Keratinocyte (primary cell): ENCODE measurements at regions not wholly inside any gene's neighbourhood (a gene's known extent, or its start where the extent isn't known, plus 50 kb on each side); places are given as distances from the start of the nearest gene placed in this dataset.

ENCODE experiments used
- DNase-seq: peaks from one replicate; pipeline ENCODE4 v3.0.0-alpha.2; 2011; ENCODE audit warnings: low read depth, missing footprints, low spot score
- FAIRE-seq: peaks from 2 replicates; lab custom pipeline; 2011; peaks lifted over from hg19 to GRCh38; lab: Jason Lieb, UNC
- H2AFZ ChIP-seq: 2 replicates; pipeline ENCODE4 v1.6.0; 2012; ENCODE audit warnings: low read length, control low read depth, inconsistent platforms; ENCODE audit not compliant: control insufficient read depth
- H3K27ac ChIP-seq: 2 replicates; pipeline ENCODE4 v1.5.1; 2011; ENCODE audit warnings: low read length; ENCODE audit not compliant: control insufficient read depth, insufficient read depth
- H3K27me3 ChIP-seq: 3 replicates; pipeline ENCODE4 v1.6.0; 2011; ENCODE audit warnings: low read length; ENCODE audit not compliant: control insufficient read depth, insufficient read depth; ENCODE audit errors: extremely low read depth
- H3K36me3 ChIP-seq, 2 experiments: 2 replicates in 1 of 2; 3 replicates in 1 of 2; pipeline ENCODE4 v1.5.1; 2011; ENCODE audit warnings: low read length in 2 of 2, mild to moderate bottlenecking in 1 of 2; ENCODE audit not compliant: control insufficient read depth in 2 of 2, insufficient read depth in 2 of 2; ENCODE audit errors: extremely low read depth in 1 of 2
- H3K4me1 ChIP-seq: 3 replicates; pipeline ENCODE4 v1.5.1; 2011; ENCODE audit warnings: low read length; ENCODE audit not compliant: control insufficient read depth, insufficient read depth; ENCODE audit errors: extremely low read depth
- H3K4me2 ChIP-seq: 3 replicates; pipeline ENCODE4 v1.6.0; 2011; ENCODE audit warnings: low read depth, low read length; ENCODE audit not compliant: control insufficient read depth, insufficient read depth; ENCODE audit errors: extremely low read depth
- H3K4me3 ChIP-seq, 3 experiments: fragments of 200-600 bp in 1 of 3; sonication (generic) in 1 of 3; 2 replicates in 2 of 3; 3 replicates in 1 of 3; pipeline ENCODE4 v1.5.1; 2011 to 2016; ENCODE audit warnings: low read length in 3 of 3, mild to moderate bottlenecking in 3 of 3, control low read depth in 2 of 3, inconsistent platforms in 1 of 3, low read depth in 1 of 3, mixed read lengths in 1 of 3, mixed run types in 1 of 3, moderate library complexity in 1 of 3; ENCODE audit not compliant: control insufficient read depth in 2 of 3, insufficient read depth in 2 of 3; ENCODE audit errors: extremely low read depth in 1 of 3
- H3K79me2 ChIP-seq: 2 replicates; pipeline ENCODE4 v1.6.0; 2012; ENCODE audit warnings: low read length; ENCODE audit not compliant: control insufficient read depth, insufficient read depth
- H3K9ac ChIP-seq: 3 replicates; pipeline ENCODE4 v1.6.0; 2011; ENCODE audit warnings: low read length; ENCODE audit not compliant: control insufficient read depth, insufficient read depth; ENCODE audit errors: extremely low read depth
- H3K9me1 ChIP-seq: 3 replicates; pipeline ENCODE4 v1.6.0; 2011; ENCODE audit warnings: low read length; ENCODE audit not compliant: control insufficient read depth, insufficient read depth; ENCODE audit errors: extremely low read depth
- H3K9me3 ChIP-seq: 2 replicates; pipeline ENCODE4 v1.5.1; 2012; ENCODE audit warnings: low read depth, low read length; ENCODE audit not compliant: control insufficient read depth
- H4K20me1 ChIP-seq: 3 replicates; pipeline ENCODE4 v1.6.0; 2011; ENCODE audit warnings: low read length; ENCODE audit not compliant: control insufficient read depth, insufficient read depth; ENCODE audit errors: extremely low read depth
- CTCF ChIP-seq, 3 experiments: IDR thresholded peaks in 1 of 3; conservative IDR thresholded peaks in 1 of 3; optimal IDR thresholded peaks in 1 of 3; 2 replicates in 2 of 3; 3 replicates in 1 of 3; pipeline versions ENCODE3 to v1.5.1; 2011; ENCODE audit warnings: low read length in 3 of 3, mild to moderate bottlenecking in 3 of 3, moderate library complexity in 2 of 3, control low read depth in 1 of 3, inconsistent platforms in 1 of 3; ENCODE audit not compliant: insufficient read depth in 2 of 3; ENCODE audit errors: extremely low read depth in 1 of 3
- EZH2 ChIP-seq: IDR thresholded peaks from one replicate; pipeline ENCODE4 v1.6.1; 2012; ENCODE audit warnings: inconsistent platforms, mild to moderate bottlenecking, low read length, moderate library complexity
- dilution Hi-C: fragments of 300-500 bp; cut with MboI; formaldehyde crosslinking; loops from one replicate; pipeline ENCODE4 v1.7.0; 2020; ENCODE audit warnings: low sequenced_read_pairs; ENCODE audit not compliant: extremely low pct_ligation_motif_present

DNA sequence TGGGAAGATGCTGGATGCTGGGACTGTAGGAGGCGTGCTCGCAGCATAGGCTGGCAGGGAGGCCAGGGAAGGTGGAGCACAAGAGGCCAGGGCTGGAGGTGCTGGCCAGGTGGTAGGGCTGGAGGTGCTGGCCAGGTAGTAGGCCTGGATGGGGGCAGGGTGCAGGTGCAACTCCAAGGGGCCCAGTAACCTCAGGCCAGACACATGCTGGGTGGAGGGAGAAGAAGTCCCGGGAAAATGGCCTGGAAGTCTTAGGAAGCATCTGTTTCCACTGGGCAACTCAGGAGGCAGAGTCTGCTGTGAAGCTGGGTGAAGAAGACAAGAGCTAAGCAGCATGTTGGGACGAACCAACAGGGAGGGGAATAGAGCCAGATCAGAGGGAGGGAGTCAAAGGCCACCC, 665.2 kb downstream of the BCL11B start:
- TF ChIP-seq EZH2 = no peak
- TF ChIP-seq CTCF (optimal IDR thresholded peaks at IDR 0.05 in 1 of 3, IDR thresholded peaks at IDR 0.05 in 1 of 3, conservative IDR thresholded peaks at IDR 0.05 in 1 of 3; ENCODE audit: extremely low read depth in 1 of 3, insufficient read depth in 2 of 3, low read length in 3 of 3) = no peak
- H3K9me3 ChIP-seq = no peaks in the 10 kb centered on the region
- H3K36me3 ChIP-seq = no peaks in the 10 kb centered on the region
- H3K4me2 ChIP-seq = no peak overlapping the region
- no peak overlapping the region for H3K9ac ChIP-seq
- no peaks in the 10 kb centered on the region for H3K27me3 ChIP-seq
- no peaks in the 10 kb centered on the region for H3K4me1 ChIP-seq
- H2AFZ ChIP-seq = no peak overlapping the region
- dilution Hi-C loops = no loop called here
- no peak overlapping the region for H3K4me3 ChIP-seq
- no peak overlapping the region for H3K27ac ChIP-seq
- no peaks in the 10 kb centered on the region for H3K79me2 ChIP-seq
- DNase-seq = no peak
- no peaks in the 10 kb centered on the region for H4K20me1 ChIP-seq
- no peak for FAIRE-seq
- no peaks in the 10 kb centered on the region for H3K9me1 ChIP-seq

- Histone ChIP-seq H2AFZ (no peak overlapping the region), H3K9me3 (no peaks in the 10 kb centered on the region), H3K36me3 (no peaks in the 10 kb centered on the region), H4K20me1 (no peaks in the 10 kb centered on the region), H3K27ac (no peak overlapping the region), H3K27me3 (no peaks in the 10 kb centered on the region), H3K4me2 (no peak overlapping the region), H3K9me1 (no peaks in the 10 kb centered on the region), H3K79me2 (no peaks in the 10 kb centered on the region), H3K4me1 (no peaks in the 10 kb centered on the region), H3K4me3 (no peak overlapping the region), H3K9ac (no peak overlapping the region)
- DNase-seq (no peak), FAIRE-seq (no peak)
- no peak for TF ChIP-seq CTCF (optimal IDR thresholded peaks at IDR 0.05 in 1 of 3, IDR thresholded peaks at IDR 0.05 in 1 of 3, conservative IDR thresholded peaks at IDR 0.05 in 1 of 3; ENCODE audit: extremely low read depth in 1 of 3, insufficient read depth in 2 of 3, low read length in 3 of 3)
- no peak for TF ChIP-seq EZH2
- dilution Hi-C loops = no loop called here
Measured at GRCh38 chr14:98607341-98607910, 664.6 kb downstream of the BCL11B start.
